Thoracic aorta (tissue), 2 donors: ENCODE measurements at regions not wholly inside any gene's neighbourhood (a gene's known extent, or its start where the extent isn't known, plus 50 kb on each side); places are given as distances from the start of the nearest gene placed in this dataset.
"Not testable (repeated sequence)": the region's sequence is repeated elsewhere in the genome, so short reads cannot be mapped to it uniquely, and the experiment has no call there.

Experiments
- ATAC-seq: fragments of 150-250 bp; one replicate; pipeline ENCODE4 v1.8.0; 2017; ENCODE audit warnings: low read depth; ENCODE audit not compliant: insufficient number of reproducible peaks, low FRiP score
- DNase-seq: peaks from one replicate; pipeline ENCODE4 v3.0.0-alpha.2; 2020; ENCODE audit warnings: low spot score
- H3K27ac ChIP-seq, 2 donors: fragments of 200-600 bp; sonication (generic); 1 replicate in 1 of 2; 2 replicates in 1 of 2; pipeline ENCODE4 v1.5.1; 2016; ENCODE audit warnings: mild to moderate bottlenecking in 2 of 2, moderate library complexity in 2 of 2
- H3K27me3 ChIP-seq: fragments of 200-600 bp; sonication (generic); replicated peaks from 2 replicates; pipeline ENCODE4 v1.6.0; 2016; ENCODE audit warnings: mild to moderate bottlenecking; ENCODE audit not compliant: insufficient read depth
- H3K36me3 ChIP-seq: fragments of 200-600 bp; sonication (generic); one replicate; pipeline ENCODE4 v1.5.1; 2016
- H3K4me1 ChIP-seq, 2 donors: fragments of 200-600 bp; sonication (generic); 1 replicate in 1 of 2; 2 replicates in 1 of 2; pipeline versions ENCODE4 v1.5.1 to v1.6.0; 2016; ENCODE audit warnings: low read depth in 2 of 2, mild to moderate bottlenecking in 1 of 2; ENCODE audit not compliant: control insufficient read depth in 1 of 2
- H3K4me3 ChIP-seq: fragments of 200-600 bp; sonication (generic); 2 replicates; pipeline ENCODE4 v1.5.1; 2016; ENCODE audit warnings: mild to moderate bottlenecking
- H3K9me3 ChIP-seq: fragments of 200-600 bp; sonication (generic); 2 replicates; pipeline ENCODE4 v1.5.1; 2016
- CTCF ChIP-seq: fragments of 200-600 bp; sonication (generic); IDR thresholded peaks from one replicate; pipeline ENCODE4 v1.5.1; 2019; ENCODE audit warnings: antibody characterized with exemption

- no peak overlapping the region for H3K27ac ChIP-seq
- H3K27me3 ChIP-seq: no peaks in the 10 kb centered on the region
- ATAC-seq: no peak
- no peak for DNase-seq
- no peaks in the 10 kb centered on the region for H3K9me3 ChIP-seq
- no peaks in the 10 kb centered on the region for H3K4me1 ChIP-seq
- no peak for TF ChIP-seq CTCF
- H3K4me3 ChIP-seq: no peak overlapping the region
- H3K36me3 ChIP-seq: no peaks in the 10 kb centered on the region
These were observed 88.9 kb upstream of the ATF7IP2 start for GRCh38 chr16:10296956-10297340.

- ATAC-seq: no peak
- H3K4me3 ChIP-seq: no peak overlapping the region
- no peaks in the 10 kb centered on the region for H3K27me3 ChIP-seq
- no peaks in the 10 kb centered on the region for H3K4me1 ChIP-seq
- H3K27ac ChIP-seq: no peak overlapping the region
- no peaks in the 10 kb centered on the region for H3K36me3 ChIP-seq
- H3K9me3 ChIP-seq: no peaks in the 10 kb centered on the region
- DNase-seq: no peak
- no peak for TF ChIP-seq CTCF
These were observed 88.4 kb upstream of the ATF7IP2 start for GRCh38 chr16:10297341-10298006.

- no peaks in the 10 kb centered on the region for H3K36me3 ChIP-seq
- no peak for ATAC-seq
- DNase-seq: no peak
- no peak for TF ChIP-seq CTCF
- H3K4me3 ChIP-seq: no peak overlapping the region
- no peaks in the 10 kb centered on the region for H3K4me1 ChIP-seq
- no peaks in the 10 kb centered on the region for H3K27me3 ChIP-seq
- H3K9me3 ChIP-seq: no peaks in the 10 kb centered on the region
- no peak overlapping the region for H3K27ac ChIP-seq
These were observed 85.0 kb upstream of the ATF7IP2 start for GRCh38 chr16:10300905-10301304.

GRCh38 chr16:10301547-10301946 is 84.3 kb upstream of the ATF7IP2 start:
- DNase-seq, H3K27ac ChIP-seq, H3K9me3 ChIP-seq, H3K27me3 ChIP-seq, H3K4me3 ChIP-seq, H3K36me3 ChIP-seq, H3K4me1 ChIP-seq, ATAC-seq: not testable (repeated sequence)

- H3K9me3 ChIP-seq: no peaks in the 10 kb centered on the region
- no peak overlapping the region for H3K27ac ChIP-seq
- no peaks in the 10 kb centered on the region for H3K4me1 ChIP-seq
- H3K36me3 ChIP-seq: no peaks in the 10 kb centered on the region
- TF ChIP-seq CTCF: no peak
- DNase-seq (no peak), ATAC-seq (no peak)
- no peak overlapping the region for H3K4me3 ChIP-seq
- no peaks in the 10 kb centered on the region for H3K27me3 ChIP-seq
These were observed 79.9 kb upstream of the ATF7IP2 start for GRCh38 chr16:10305912-10306311.
